T-helper 2 cell treated with Interferon-gamma antibody and Interleukin-4, amounts not matched to agents 5 μg/mL and 100 μg/mL, for 36 hours (primary cell): ENCODE measurements at regions not wholly inside any gene's neighbourhood (a gene's known extent, or its start where the extent isn't known, plus 50 kb on each side); places are given as distances from the start of the nearest gene placed in this dataset.
"Not testable (repeated sequence)": the region's sequence is repeated elsewhere in the genome, so short reads cannot be mapped to it uniquely, and the experiment has no call there.

Experiments used
- DNase-seq: peaks from one replicate; pipeline ENCODE4 v3.0.0; 2021; ENCODE audit warnings: low spot score
- H3K27ac Mint-ChIP-seq: one replicate; pipeline ENCODE4 v1.8.0; 2021; ENCODE audit warnings: mild to moderate bottlenecking, mixed read lengths
- H3K27me3 Mint-ChIP-seq: one replicate; pipeline ENCODE4 v1.8.0; 2021; ENCODE audit warnings: low read depth, mixed read lengths
- H3K36me3 Mint-ChIP-seq: one replicate; pipeline ENCODE4 v1.8.0; 2021; ENCODE audit warnings: low read depth, mixed read lengths
- H3K4me1 Mint-ChIP-seq: one replicate; pipeline ENCODE4 v1.8.0; 2021; ENCODE audit warnings: low read depth, mixed read lengths
- H3K4me3 Mint-ChIP-seq: one replicate; pipeline ENCODE4 v1.8.0; 2022; ENCODE audit warnings: mild to moderate bottlenecking, moderate library complexity, mixed read lengths
- H3K9me3 Mint-ChIP-seq: one replicate; pipeline ENCODE4 v1.8.0; 2021; ENCODE audit warnings: mixed read lengths

- Mint-ChIP-seq H3K36me3 (no peaks in the 10 kb centered on the region), H3K4me3 (peak overlapping the region; percentile 31), H3K4me1 (peaks cover 31% of the 10 kb centered on the region), H3K27me3 (peaks cover 55% of the 10 kb centered on the region), H3K27ac (peak overlapping the region; percentile 18), H3K9me3 (no peaks in the 10 kb centered on the region)
- DNase-seq: peak; percentile 57
Observed at GRCh38 chr3:124639406-124640237, 90.6 kb upstream of the UMPS start.

- no peak overlapping the region for H3K27ac Mint-ChIP-seq
- peaks cover 27% of the 10 kb centered on the region for H3K4me1 Mint-ChIP-seq
- H3K9me3 Mint-ChIP-seq: no peaks in the 10 kb centered on the region
- H3K36me3 Mint-ChIP-seq: no peaks in the 10 kb centered on the region
- peaks cover 53% of the 10 kb centered on the region for H3K27me3 Mint-ChIP-seq
- no peak for DNase-seq
- H3K4me3 Mint-ChIP-seq: peak overlapping the region; percentile 37
Observed at GRCh38 chr3:124640635-124641306, 89.5 kb upstream of the UMPS start.

DNA sequence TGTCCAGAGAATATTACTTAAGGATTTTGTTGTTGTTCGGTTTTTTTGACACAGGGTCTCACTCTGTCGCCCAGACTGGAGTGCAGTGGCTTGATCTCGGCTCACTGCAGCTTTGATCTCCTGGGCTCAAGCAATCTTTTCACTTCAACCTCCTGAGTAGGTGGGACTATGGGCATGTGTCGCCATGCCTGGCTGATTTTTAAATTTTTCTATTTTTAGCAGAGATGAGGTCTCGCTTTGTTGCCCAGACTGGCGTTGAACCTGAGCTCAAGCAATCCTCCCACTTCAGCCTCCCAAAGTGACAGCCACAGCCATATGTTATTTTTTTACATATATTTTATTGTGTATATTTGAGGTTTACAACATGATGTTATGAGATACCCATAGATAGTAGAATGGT is 86.8 kb upstream of the UMPS start:
- no peak for DNase-seq
- H3K4me1 Mint-ChIP-seq: peaks cover 17% of the 10 kb centered on the region
- no peaks in the 10 kb centered on the region for H3K9me3 Mint-ChIP-seq
- no peak overlapping the region for H3K4me3 Mint-ChIP-seq
- no peak overlapping the region for H3K27ac Mint-ChIP-seq
- H3K36me3 Mint-ChIP-seq: no peaks in the 10 kb centered on the region
- peaks cover 46% of the 10 kb centered on the region for H3K27me3 Mint-ChIP-seq

DNA sequence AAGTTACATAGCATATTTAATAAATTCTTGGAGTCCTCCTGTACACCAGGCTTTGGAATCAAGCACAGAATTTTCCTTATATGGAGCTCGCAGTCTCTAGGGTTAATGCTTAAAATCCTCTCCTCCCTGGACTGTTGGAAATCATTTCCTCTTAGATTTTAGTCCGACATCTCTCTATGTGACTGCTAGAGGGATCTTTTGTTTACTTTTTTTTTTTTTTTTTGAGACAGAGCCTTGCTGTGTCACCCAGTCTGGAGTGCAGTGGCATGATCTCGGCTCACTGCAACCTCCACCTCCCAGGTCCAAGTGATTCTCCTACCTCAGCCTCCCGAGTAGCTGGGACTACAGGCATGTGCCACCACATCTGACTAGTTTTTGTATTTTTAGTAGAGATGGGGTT is 84.1 kb upstream of the UMPS start:
- Mint-ChIP-seq H3K27me3 (peaks cover 41% of the 10 kb centered on the region), H3K4me1 (peaks cover 12% of the 10 kb centered on the region)
- H3K4me3 Mint-ChIP-seq, H3K27ac Mint-ChIP-seq, DNase-seq, H3K9me3 Mint-ChIP-seq, H3K36me3 Mint-ChIP-seq: not testable (repeated sequence)

- H3K27me3 Mint-ChIP-seq: peaks cover 28% of the 10 kb centered on the region
- no peak overlapping the region for H3K27ac Mint-ChIP-seq
- H3K4me1 Mint-ChIP-seq: peaks cover 11% of the 10 kb centered on the region
- H3K9me3 Mint-ChIP-seq: no peaks in the 10 kb centered on the region
- H3K36me3 Mint-ChIP-seq: no peaks in the 10 kb centered on the region
- DNase-seq: no peak
- no peak overlapping the region for H3K4me3 Mint-ChIP-seq
Observed at GRCh38 chr3:124648551-124648950, 81.7 kb upstream of the UMPS start.

DNA sequence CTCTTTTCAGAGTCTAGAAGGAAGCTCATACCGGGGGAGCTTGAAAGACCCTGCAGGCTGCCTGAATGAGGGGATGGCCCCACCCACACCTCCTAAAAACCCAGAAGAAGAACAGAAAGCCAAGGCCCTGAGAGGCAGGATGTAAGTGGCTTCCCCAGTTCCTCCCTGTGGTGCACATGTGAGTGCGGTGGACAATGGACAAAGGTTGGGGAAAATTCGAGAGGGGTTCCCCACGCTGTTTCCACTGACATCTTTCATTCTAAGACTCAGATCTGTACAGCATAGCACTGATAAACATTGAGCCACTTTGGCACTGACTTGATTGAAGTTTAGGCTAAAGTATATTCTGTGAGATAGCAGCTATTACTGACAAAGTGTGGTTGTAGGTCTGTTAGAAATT is 79.5 kb upstream of the UMPS start:
- no peaks in the 10 kb centered on the region for H3K36me3 Mint-ChIP-seq
- peak; percentile 61 for DNase-seq
- H3K9me3 Mint-ChIP-seq: no peaks in the 10 kb centered on the region
- no peak overlapping the region for H3K27ac Mint-ChIP-seq
- H3K4me3 Mint-ChIP-seq: no peak overlapping the region
- H3K4me1 Mint-ChIP-seq: peaks cover 7% of the 10 kb centered on the region
- H3K27me3 Mint-ChIP-seq: peaks cover 22% of the 10 kb centered on the region

DNA sequence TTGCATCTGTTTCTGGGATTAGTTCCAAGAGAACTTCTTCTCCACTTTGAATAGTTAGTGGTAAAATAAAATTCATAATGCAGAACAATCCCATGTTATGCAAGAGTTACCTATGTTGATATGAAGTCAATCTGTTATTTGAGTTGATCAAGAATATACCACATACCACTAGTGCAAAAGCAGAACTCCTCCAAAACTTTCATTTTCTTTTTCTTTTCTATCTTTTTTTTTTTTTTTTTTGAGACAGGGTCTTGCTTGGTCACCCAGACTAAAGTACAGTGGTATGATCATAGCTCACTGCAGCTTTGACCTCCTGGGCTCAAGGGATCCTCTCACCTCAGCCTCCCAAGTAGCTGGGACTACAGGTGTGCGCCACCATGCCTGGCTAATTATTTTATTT is 78.8 kb upstream of the UMPS start:
- H3K36me3 Mint-ChIP-seq, H3K4me3 Mint-ChIP-seq, H3K9me3 Mint-ChIP-seq, DNase-seq, H3K27ac Mint-ChIP-seq, H3K4me1 Mint-ChIP-seq: not testable (repeated sequence)
- peaks cover 22% of the 10 kb centered on the region for H3K27me3 Mint-ChIP-seq

DNA sequence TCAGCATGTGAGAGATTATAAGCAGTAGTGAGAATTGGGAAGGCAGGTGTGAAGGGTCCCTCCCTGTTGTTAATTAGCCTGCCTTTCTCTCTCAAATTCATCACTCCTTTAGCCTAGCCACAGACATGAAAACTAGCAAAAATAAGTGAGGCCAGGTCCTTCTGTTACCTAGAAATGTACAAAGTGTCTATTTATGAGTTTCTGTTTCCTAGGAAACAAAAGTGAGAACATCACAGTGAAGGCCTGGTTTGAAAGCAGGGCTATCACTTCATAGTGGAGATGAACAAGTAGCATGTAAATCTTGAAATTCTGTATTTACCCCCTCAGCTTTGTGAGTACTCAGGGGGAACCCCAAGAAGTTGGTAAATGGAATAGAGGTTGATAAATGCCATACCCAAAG is 78.2 kb upstream of the UMPS start:
- Mint-ChIP-seq H3K9me3 (no peaks in the 10 kb centered on the region), H3K4me3 (no peak overlapping the region), H3K4me1 (peaks cover 7% of the 10 kb centered on the region), H3K36me3 (no peaks in the 10 kb centered on the region), H3K27me3 (peaks cover 22% of the 10 kb centered on the region), H3K27ac (no peak overlapping the region)
- no peak for DNase-seq

DNA sequence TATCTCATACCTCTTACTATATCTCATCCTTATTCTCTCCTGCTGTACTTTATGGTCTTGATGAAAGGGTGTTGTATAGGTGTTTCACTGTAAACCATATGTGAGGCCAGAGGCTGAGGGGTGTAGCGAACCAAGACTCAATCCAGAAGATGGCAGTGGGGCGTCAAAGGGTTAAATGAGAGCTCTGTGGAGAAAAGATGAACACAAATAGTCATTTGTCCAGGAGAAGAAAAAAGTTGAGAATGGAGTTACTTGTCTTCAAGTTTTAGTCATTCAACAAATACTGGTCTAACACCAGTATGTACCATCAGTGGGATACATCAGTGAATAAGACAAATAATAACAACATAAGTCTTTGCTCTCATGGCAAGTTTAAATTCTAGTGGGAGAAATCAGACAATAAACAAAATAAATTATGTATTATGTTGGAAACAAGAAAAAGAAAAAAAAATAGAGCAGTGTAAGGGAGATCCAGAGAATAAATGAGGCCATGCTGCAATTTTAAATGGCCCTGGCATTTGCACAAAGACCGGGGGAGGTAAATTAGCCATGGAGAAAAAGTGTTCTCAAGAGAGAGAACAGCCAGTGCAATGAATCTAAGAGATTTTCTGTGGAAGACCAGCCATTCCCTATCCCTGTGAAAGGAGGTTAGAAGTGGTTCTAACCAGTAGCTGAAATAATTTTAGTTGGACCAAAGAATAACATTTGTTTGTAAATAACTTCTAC is 77.0 kb upstream of the UMPS start:
- H3K4me1 Mint-ChIP-seq: peaks cover 7% of the 10 kb centered on the region
- H3K9me3 Mint-ChIP-seq: no peaks in the 10 kb centered on the region
- no peak overlapping the region for H3K4me3 Mint-ChIP-seq
- no peak overlapping the region for H3K27ac Mint-ChIP-seq
- H3K36me3 Mint-ChIP-seq: no peaks in the 10 kb centered on the region
- DNase-seq: no peak
- H3K27me3 Mint-ChIP-seq: peaks cover 12% of the 10 kb centered on the region

DNA sequence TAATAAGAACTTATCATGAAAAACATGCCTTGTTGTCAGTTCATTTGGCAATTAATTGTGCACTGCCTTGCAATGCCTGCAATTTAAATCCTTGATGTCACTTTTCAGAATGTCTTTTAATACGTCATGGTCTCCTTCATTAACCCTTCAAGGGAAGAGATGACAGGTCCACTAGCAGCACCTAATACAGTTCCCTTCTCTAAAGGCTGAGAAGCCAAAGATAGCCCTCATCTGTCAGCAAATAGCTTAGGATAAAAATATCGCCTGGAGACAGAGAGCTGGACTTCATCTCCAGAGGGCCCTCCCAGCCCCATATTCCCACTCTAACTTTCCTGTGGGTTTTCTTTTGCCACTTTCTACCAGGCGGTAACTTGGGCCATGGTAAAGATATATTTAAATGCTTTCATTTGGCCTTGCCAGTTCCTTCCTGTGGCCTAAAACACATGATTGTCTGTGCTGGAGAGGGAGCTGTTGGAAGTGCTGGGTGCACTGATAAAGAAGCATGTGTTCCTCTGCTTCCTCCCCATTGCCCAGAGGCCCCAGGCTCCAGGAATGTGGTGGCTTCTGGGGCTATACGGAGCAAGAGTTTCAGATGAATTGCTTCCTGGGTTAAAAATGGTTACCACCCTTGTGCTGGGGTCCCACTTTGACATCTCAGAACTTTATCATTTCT is 76.3 kb upstream of the UMPS start:
- no peak overlapping the region for H3K4me3 Mint-ChIP-seq
- H3K9me3 Mint-ChIP-seq: no peaks in the 10 kb centered on the region
- no peaks in the 10 kb centered on the region for H3K36me3 Mint-ChIP-seq
- peaks cover 9% of the 10 kb centered on the region for H3K27me3 Mint-ChIP-seq
- no peak for DNase-seq
- H3K4me1 Mint-ChIP-seq: peaks cover 7% of the 10 kb centered on the region
- H3K27ac Mint-ChIP-seq: no peak overlapping the region

DNA sequence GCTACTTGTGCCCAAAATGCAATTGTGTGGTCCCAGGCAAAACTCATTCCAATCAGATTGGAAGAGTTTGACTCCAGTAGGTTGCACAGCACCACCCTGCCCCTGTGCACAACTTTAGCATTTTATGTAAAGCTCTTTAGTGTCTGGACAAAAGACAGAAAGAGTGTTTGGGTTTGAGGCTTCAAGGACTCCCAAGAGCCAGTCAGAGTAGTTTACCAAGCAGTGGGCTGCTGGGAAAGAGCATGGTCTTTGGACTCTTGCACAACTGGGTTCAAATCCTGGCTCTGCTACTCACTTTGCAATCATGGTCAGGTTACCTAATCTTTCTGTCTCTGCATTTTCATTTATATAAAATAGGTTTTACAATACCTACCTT is 75.8 kb upstream of the UMPS start:
- Mint-ChIP-seq H3K27me3 (peaks cover 9% of the 10 kb centered on the region), H3K27ac (no peak overlapping the region), H3K9me3 (no peaks in the 10 kb centered on the region), H3K4me1 (peaks cover 7% of the 10 kb centered on the region), H3K36me3 (no peaks in the 10 kb centered on the region), H3K4me3 (no peak overlapping the region)
- no peak for DNase-seq

DNA sequence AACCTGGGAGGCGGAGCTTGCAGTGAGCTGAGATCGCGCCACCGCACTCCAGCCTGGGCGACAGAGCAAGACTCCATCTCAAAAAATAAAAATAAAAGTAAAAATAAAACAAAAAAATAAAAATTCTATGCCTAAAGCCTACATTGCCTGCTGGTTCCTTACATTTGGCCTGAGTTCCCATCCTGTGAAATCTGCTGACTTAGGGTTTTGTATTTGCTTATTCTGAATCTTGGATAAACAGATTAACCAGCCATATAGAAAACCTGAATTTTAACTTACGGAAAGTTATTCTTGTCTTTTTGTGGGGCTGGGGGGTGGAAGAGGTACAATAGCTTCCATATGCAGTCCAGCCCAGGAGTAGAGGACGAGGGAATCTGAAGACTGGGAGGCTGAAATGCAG is 73.7 kb upstream of the UMPS start:
- DNase-seq: no peak
- H3K9me3 Mint-ChIP-seq: no peaks in the 10 kb centered on the region
- no peaks in the 10 kb centered on the region for H3K4me1 Mint-ChIP-seq
- H3K27me3 Mint-ChIP-seq: peaks cover 9% of the 10 kb centered on the region
- H3K36me3 Mint-ChIP-seq: no peaks in the 10 kb centered on the region
- no peak overlapping the region for H3K4me3 Mint-ChIP-seq
- no peak overlapping the region for H3K27ac Mint-ChIP-seq

DNA sequence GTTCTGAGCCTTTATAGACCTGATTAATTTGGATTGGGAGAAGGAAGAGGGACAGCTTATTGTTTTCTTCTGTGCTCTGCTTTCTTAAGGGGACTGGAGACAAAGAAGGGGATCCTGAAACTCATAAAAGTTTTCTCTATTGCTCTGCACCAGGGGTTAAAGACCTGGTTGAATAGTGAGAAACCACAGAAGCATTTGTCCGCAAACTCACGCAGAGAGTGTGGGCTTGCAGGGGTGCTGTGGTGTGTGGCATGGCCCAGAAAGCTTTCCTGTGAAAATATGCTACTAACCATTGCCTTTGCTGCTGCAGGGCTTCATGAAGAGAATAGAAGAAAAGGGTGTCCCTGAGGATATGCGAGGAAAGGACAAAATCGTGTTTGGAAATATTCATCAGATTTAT is 73.1 kb upstream of the UMPS start:
- Mint-ChIP-seq H3K4me3 (no peak overlapping the region), H3K27me3 (peaks cover 12% of the 10 kb centered on the region), H3K9me3 (no peaks in the 10 kb centered on the region), H3K36me3 (no peaks in the 10 kb centered on the region), H3K27ac (no peak overlapping the region), H3K4me1 (no peaks in the 10 kb centered on the region)
- DNase-seq: no peak

GRCh38 chr3:124658270-124658669 is 72.0 kb upstream of the UMPS start:
- no peak for DNase-seq
- Mint-ChIP-seq H3K27ac (no peak overlapping the region), H3K4me1 (no peaks in the 10 kb centered on the region), H3K9me3 (no peaks in the 10 kb centered on the region), H3K4me3 (no peak overlapping the region), H3K36me3 (no peaks in the 10 kb centered on the region), H3K27me3 (peaks cover 13% of the 10 kb centered on the region)
